Progenitor cell of endocrine pancreas (in vitro differentiated cells): ENCODE measurements at regions not wholly inside any gene's neighbourhood (a gene's known extent, or its start where the extent isn't known, plus 50 kb on each side); places are given as distances from the start of the nearest gene placed in this dataset.

Source experiments
- DNase-seq: peaks from one replicate; pipeline ENCODE4 v3.0.0; 2021; ENCODE audit warnings: low spot score; ENCODE audit not compliant: unreplicated experiment
- H3K27ac Mint-ChIP-seq: 2 replicates; pipeline ENCODE4 v1.8.0; 2021; ENCODE audit warnings: mild to moderate bottlenecking, moderate library complexity, mixed read lengths
- H3K27me3 Mint-ChIP-seq: 2 replicates; pipeline ENCODE4 v1.8.0; 2021; ENCODE audit warnings: mixed read lengths
- H3K36me3 Mint-ChIP-seq: 2 replicates; pipeline ENCODE4 v1.8.0; 2022; ENCODE audit warnings: mixed read lengths; ENCODE audit not compliant: insufficient read depth
- H3K4me1 Mint-ChIP-seq: 2 replicates; pipeline ENCODE4 v1.8.0; 2021; ENCODE audit warnings: low read depth, mixed read lengths
- H3K4me3 Mint-ChIP-seq: 2 replicates; pipeline ENCODE4 v1.8.0; 2021; ENCODE audit warnings: low read depth, mild to moderate bottlenecking, moderate library complexity, mixed read lengths
- H3K9me3 Mint-ChIP-seq: 2 replicates; pipeline ENCODE4 v1.8.0; 2021; ENCODE audit warnings: low read depth, mixed read lengths
- TF ChIP-seq, protein P1 (sequence below): fragments of 200-600 bp; sonication (generic); IDR thresholded peaks from one replicate; pipeline ENCODE4 v1.5.0; 2021; ENCODE audit warnings: antibody characterized with exemption, mild to moderate bottlenecking; ENCODE audit not compliant: unreplicated experiment

GRCh38 chr11:130613396-130613795 is 165.0 kb downstream of the ADAMTS15 start:
- TF ChIP-seq, protein P1, sequence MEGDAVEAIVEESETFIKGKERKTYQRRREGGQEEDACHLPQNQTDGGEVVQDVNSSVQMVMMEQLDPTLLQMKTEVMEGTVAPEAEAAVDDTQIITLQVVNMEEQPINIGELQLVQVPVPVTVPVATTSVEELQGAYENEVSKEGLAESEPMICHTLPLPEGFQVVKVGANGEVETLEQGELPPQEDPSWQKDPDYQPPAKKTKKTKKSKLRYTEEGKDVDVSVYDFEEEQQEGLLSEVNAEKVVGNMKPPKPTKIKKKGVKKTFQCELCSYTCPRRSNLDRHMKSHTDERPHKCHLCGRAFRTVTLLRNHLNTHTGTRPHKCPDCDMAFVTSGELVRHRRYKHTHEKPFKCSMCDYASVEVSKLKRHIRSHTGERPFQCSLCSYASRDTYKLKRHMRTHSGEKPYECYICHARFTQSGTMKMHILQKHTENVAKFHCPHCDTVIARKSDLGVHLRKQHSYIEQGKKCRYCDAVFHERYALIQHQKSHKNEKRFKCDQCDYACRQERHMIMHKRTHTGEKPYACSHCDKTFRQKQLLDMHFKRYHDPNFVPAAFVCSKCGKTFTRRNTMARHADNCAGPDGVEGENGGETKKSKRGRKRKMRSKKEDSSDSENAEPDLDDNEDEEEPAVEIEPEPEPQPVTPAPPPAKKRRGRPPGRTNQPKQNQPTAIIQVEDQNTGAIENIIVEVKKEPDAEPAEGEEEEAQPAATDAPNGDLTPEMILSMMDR, result no peak

GRCh38 chr11:130614591-130614990 is 166.1 kb downstream of the ADAMTS15 start:
- Mint-ChIP-seq H3K9me3 (peaks cover 3% of the 10 kb centered on the region), H3K4me1 (no peaks in the 10 kb centered on the region), H3K36me3 (no peaks in the 10 kb centered on the region), H3K27me3 (no peaks in the 10 kb centered on the region), H3K4me3 (no peak overlapping the region), H3K27ac (no peak overlapping the region)
- DNase-seq, result no peak
- TF ChIP-seq, protein P1, result no peak

More at GRCh38 chr11:130613396-130613795, 165.0 kb downstream of the ADAMTS15 start:
- no peak for DNase-seq
- no peaks in the 10 kb centered on the region for H3K4me1 Mint-ChIP-seq
- H3K27ac Mint-ChIP-seq, result no peak overlapping the region
- no peaks in the 10 kb centered on the region for H3K9me3 Mint-ChIP-seq
- H3K27me3 Mint-ChIP-seq, result no peaks in the 10 kb centered on the region
- no peaks in the 10 kb centered on the region for H3K36me3 Mint-ChIP-seq
- no peak overlapping the region for H3K4me3 Mint-ChIP-seq

DNA sequence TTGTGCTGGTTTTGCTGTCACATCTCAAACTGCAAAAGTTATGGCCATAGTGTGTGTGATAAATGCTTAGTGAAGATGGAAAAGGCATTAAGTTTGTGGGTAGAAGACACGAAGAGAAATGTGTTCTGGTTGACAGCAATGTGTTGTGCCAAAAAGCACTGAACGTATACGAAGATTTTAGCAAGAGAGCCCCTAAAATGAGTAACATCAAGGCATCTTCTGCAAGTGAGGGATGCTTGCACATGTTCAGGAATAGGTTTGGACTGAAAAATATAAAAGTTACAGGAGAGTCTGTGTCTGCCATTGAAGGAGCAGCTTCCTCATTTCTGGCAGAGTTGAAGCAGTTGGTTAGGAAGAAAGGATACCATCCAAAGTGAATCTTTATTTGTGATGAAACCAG is 167.1 kb downstream of the ADAMTS15 start:
- TF ChIP-seq, protein P1, result no peak
- Mint-ChIP-seq H3K4me3 (no peak overlapping the region), H3K36me3 (no peaks in the 10 kb centered on the region), H3K27me3 (peaks cover under 1% of the 10 kb centered on the region), H3K27ac (no peak overlapping the region), H3K4me1 (no peaks in the 10 kb centered on the region), H3K9me3 (peaks cover 3% of the 10 kb centered on the region)
- no peak for DNase-seq

GRCh38 chr11:130616573-130616972 is 168.1 kb downstream of the ADAMTS15 start:
- Mint-ChIP-seq H3K4me3 (no peak overlapping the region), H3K4me1 (no peaks in the 10 kb centered on the region), H3K27ac (no peak overlapping the region), H3K27me3 (peaks cover 3% of the 10 kb centered on the region), H3K9me3 (peaks cover 3% of the 10 kb centered on the region), H3K36me3 (no peaks in the 10 kb centered on the region)
- DNase-seq, result no peak
- TF ChIP-seq, protein P1, result no peak

GRCh38 chr11:130617001-130617400 is 168.6 kb downstream of the ADAMTS15 start:
- H3K4me1 Mint-ChIP-seq, result no peaks in the 10 kb centered on the region

More at GRCh38 chr11:130617001-130617400, 168.6 kb downstream of the ADAMTS15 start:
- H3K27ac Mint-ChIP-seq, result no peak overlapping the region
- no peak for DNase-seq
- TF ChIP-seq, protein P1, result no peak
- no peaks in the 10 kb centered on the region for H3K36me3 Mint-ChIP-seq
- H3K4me3 Mint-ChIP-seq, result no peak overlapping the region
- peaks cover 3% of the 10 kb centered on the region for H3K9me3 Mint-ChIP-seq
- H3K27me3 Mint-ChIP-seq, result peaks cover 6% of the 10 kb centered on the region
